COR-L47 (cell line): ENCODE measurements at regions not wholly inside any gene's neighbourhood (a gene's known extent, or its start where the extent isn't known, plus 50 kb on each side); places are given as distances from the start of the nearest gene placed in this dataset.
A peak's percentile ranks its signal among the peaks of the same experiment; 100 is the strongest.
"Not testable (repeated sequence)": the region's sequence is repeated elsewhere in the genome, so short reads cannot be mapped to it uniquely, and the experiment has no call there.

ENCODE experiments used
- DNase-seq: peaks from one replicate; lab custom pipeline; 2025; lab: John Stamatoyannopoulos, UW

- DNase-seq: peak; percentile 9
Observed at GRCh38 chr1:147103416-147104155, 68.7 kb downstream of the PRKAB2 start.

GRCh38 chr1:147099192-147099591, 73.1 kb downstream of the PRKAB2 start:
- DNase-seq: no peak

GRCh38 chr1:147098338-147098973, 73.8 kb downstream of the PRKAB2 start:
- DNase-seq: not testable (repeated sequence)

GRCh38 chr1:147095691-147096090, 76.6 kb downstream of the PRKAB2 start:
- no peak for DNase-seq

GRCh38 chr1:147091801-147092200, 80.5 kb downstream of the PRKAB2 start:
- no peak for DNase-seq

- no peak for DNase-seq
Observed at GRCh38 chr1:147089457-147089856, 82.8 kb downstream of the PRKAB2 start.

GRCh38 chr1:147086129-147086528, 86.1 kb downstream of the PRKAB2 start:
- DNase-seq: no peak

- no peak for DNase-seq
Observed at GRCh38 chr1:147084273-147085096, 87.8 kb downstream of the PRKAB2 start.

- no peak for DNase-seq
Observed at GRCh38 chr1:147083919-147084272, 88.4 kb downstream of the PRKAB2 start.

- no peak for DNase-seq
Observed at GRCh38 chr1:147080671-147081394, 91.4 kb downstream of the PRKAB2 start.

- no peak for DNase-seq
Observed at GRCh38 chr1:147080006-147080661, 92.1 kb downstream of the PRKAB2 start.

- no peak for DNase-seq
Observed at GRCh38 chr1:147079400-147080005, 92.8 kb downstream of the PRKAB2 start.

- no peak for DNase-seq
Observed at GRCh38 chr1:147078606-147079399, 93.5 kb downstream of the PRKAB2 start.

- DNase-seq: no peak
Observed at GRCh38 chr1:147077936-147078605, 94.2 kb downstream of the PRKAB2 start.

GRCh38 chr1:147077523-147077922, 94.7 kb downstream of the PRKAB2 start:
- no peak for DNase-seq

GRCh38 chr1:147077081-147077480, 95.2 kb downstream of the PRKAB2 start:
- DNase-seq: no peak

GRCh38 chr1:147076442-147076841, 95.8 kb downstream of the PRKAB2 start:
- DNase-seq: no peak

GRCh38 chr1:147072482-147073432, 99.5 kb downstream of the PRKAB2 start:
- no peak for DNase-seq

- DNase-seq: no peak
Observed at GRCh38 chr1:147071142-147071541, 101.1 kb downstream of the PRKAB2 start.
